ENCODE measurements at regions not wholly inside any gene's neighbourhood (a gene's known extent, or its start where the extent isn't known, plus 50 kb on each side); places are given as distances from the start of the nearest gene placed in this dataset.

DNA sequence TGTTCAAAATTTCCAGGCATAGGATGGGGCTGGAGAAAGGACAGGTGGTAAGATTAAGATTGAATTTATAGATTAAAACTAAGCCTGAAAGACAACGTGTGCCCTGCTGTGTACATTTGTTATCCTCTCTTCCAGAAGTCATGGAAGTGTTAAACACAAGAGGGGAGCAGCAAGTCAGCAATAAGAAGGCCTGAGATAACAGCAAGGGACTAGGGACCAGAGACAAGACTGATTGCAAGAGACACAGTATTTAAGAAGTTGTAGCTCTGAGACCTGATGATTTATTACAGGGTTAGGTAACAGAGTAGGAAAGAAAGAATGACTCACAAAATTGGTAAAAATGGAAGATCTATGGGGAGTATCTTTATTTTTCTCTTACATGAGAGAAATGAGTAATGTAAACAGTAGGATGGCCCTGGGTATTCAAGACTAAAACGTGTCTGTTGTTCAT is 55.7 kb upstream of the COL1A2 start:
- Histone ChIP-seq H3K27me3 (ENCODE audit: insufficient read depth, poor library complexity, severe bottlenecking) (no peaks in the 10 kb centered on the region), H3K27ac (replicated peaks) (no peak overlapping the region), H3K4me3 (replicated peaks; ENCODE audit: insufficient read depth, low read length) (no peak overlapping the region)
- DNase-seq (ENCODE audit: low read depth in 1 of 2, low spot score in 1 of 2), result no peak
- TF ChIP-seq, protein P1, sequence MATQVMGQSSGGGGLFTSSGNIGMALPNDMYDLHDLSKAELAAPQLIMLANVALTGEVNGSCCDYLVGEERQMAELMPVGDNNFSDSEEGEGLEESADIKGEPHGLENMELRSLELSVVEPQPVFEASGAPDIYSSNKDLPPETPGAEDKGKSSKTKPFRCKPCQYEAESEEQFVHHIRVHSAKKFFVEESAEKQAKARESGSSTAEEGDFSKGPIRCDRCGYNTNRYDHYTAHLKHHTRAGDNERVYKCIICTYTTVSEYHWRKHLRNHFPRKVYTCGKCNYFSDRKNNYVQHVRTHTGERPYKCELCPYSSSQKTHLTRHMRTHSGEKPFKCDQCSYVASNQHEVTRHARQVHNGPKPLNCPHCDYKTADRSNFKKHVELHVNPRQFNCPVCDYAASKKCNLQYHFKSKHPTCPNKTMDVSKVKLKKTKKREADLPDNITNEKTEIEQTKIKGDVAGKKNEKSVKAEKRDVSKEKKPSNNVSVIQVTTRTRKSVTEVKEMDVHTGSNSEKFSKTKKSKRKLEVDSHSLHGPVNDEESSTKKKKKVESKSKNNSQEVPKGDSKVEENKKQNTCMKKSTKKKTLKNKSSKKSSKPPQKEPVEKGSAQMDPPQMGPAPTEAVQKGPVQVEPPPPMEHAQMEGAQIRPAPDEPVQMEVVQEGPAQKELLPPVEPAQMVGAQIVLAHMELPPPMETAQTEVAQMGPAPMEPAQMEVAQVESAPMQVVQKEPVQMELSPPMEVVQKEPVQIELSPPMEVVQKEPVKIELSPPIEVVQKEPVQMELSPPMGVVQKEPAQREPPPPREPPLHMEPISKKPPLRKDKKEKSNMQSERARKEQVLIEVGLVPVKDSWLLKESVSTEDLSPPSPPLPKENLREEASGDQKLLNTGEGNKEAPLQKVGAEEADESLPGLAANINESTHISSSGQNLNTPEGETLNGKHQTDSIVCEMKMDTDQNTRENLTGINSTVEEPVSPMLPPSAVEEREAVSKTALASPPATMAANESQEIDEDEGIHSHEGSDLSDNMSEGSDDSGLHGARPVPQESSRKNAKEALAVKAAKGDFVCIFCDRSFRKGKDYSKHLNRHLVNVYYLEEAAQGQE (IDR thresholded peaks at IDR 0.05; ENCODE audit: insufficient replicate concordance, low read depth), result no peak
- TF ChIP-seq GABPA (IDR thresholded peaks at IDR 0.05; ENCODE audit: low read depth), result no peak
- TF ChIP-seq, protein P2, sequence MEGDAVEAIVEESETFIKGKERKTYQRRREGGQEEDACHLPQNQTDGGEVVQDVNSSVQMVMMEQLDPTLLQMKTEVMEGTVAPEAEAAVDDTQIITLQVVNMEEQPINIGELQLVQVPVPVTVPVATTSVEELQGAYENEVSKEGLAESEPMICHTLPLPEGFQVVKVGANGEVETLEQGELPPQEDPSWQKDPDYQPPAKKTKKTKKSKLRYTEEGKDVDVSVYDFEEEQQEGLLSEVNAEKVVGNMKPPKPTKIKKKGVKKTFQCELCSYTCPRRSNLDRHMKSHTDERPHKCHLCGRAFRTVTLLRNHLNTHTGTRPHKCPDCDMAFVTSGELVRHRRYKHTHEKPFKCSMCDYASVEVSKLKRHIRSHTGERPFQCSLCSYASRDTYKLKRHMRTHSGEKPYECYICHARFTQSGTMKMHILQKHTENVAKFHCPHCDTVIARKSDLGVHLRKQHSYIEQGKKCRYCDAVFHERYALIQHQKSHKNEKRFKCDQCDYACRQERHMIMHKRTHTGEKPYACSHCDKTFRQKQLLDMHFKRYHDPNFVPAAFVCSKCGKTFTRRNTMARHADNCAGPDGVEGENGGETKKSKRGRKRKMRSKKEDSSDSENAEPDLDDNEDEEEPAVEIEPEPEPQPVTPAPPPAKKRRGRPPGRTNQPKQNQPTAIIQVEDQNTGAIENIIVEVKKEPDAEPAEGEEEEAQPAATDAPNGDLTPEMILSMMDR (IDR thresholded peaks at IDR 0.05; ENCODE audit: insufficient read depth, low read length), result no peak
- TF ChIP-seq POLR2AphosphoS5 (IDR thresholded peaks at IDR 0.05; ENCODE audit: low read depth), result no peak
- no peak for TF ChIP-seq SPI1 (IDR thresholded peaks at IDR 0.05; ENCODE audit: borderline replicate concordance, low read depth)

DNA sequence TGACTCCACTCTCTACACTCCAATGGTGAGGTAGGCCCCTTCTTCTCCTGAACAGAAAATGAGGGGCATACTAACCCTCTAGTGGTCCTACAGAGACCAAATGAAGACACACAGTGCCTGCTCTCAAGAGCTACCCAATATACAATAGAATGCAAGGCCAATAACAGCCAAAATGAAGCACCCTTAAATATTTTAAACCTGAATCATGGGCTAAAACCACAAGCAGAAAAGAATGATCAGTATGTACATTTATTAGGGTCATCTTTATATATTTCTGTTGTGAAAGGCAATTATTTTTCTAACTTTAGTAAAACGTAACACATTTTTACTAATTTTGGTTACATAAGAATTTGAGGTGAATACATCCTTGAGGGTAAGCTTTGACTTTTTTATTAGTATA is 49.9 kb upstream of the COL1A2 start:
- Histone ChIP-seq H3K4me3 (replicated peaks; ENCODE audit: insufficient read depth, low read length) (no peak overlapping the region), H3K27ac (replicated peaks) (no peak overlapping the region), H3K27me3 (ENCODE audit: insufficient read depth, poor library complexity, severe bottlenecking) (peaks cover 4% of the 10 kb centered on the region)
- DNase-seq (ENCODE audit: low read depth in 1 of 2, low spot score in 1 of 2), result no peak
- no peak for TF ChIP-seq POLR2AphosphoS5 (IDR thresholded peaks at IDR 0.05; ENCODE audit: low read depth)
- no peak for TF ChIP-seq SPI1 (IDR thresholded peaks at IDR 0.05; ENCODE audit: borderline replicate concordance, low read depth)
- TF ChIP-seq, protein P1 (IDR thresholded peaks at IDR 0.05; ENCODE audit: insufficient replicate concordance, low read depth), result no peak
- no peak for TF ChIP-seq GABPA (IDR thresholded peaks at IDR 0.05; ENCODE audit: low read depth)
- TF ChIP-seq, protein P2 (IDR thresholded peaks at IDR 0.05; ENCODE audit: insufficient read depth, low read length), result no peak
